Lung (tissue), 11 donors: ENCODE measurements at regions not wholly inside any gene's neighbourhood (a gene's known extent, or its start where the extent isn't known, plus 50 kb on each side); places are given as distances from the start of the nearest gene placed in this dataset.

Experiments
- ATAC-seq: fragments of 200-7000 bp; cut with Tn5 transposase; one replicate; pipeline ENCODE4 v1.9.1; 2020; ENCODE audit warnings: moderate number of reproducible peaks; ENCODE audit not compliant: insufficient read depth, low FRiP score
- DNase-seq, 3 donors: peaks; one replicate each; pipeline ENCODE4 v3.0.0-alpha.2; 2013 to 2017
- H3K27ac ChIP-seq, 2 donors: one replicate each; pipeline ENCODE4 v1.5.1; 2013; ENCODE audit warnings: mild to moderate bottlenecking in 2 of 2, moderate library complexity in 2 of 2, control low read depth in 1 of 2, inconsistent platforms in 1 of 2, low read depth in 1 of 2, low read length in 1 of 2
- H3K27me3 ChIP-seq, 3 donors: one replicate each; pipeline ENCODE4 v1.5.1; 2013; ENCODE audit warnings: low read length in 2 of 3; ENCODE audit not compliant: control insufficient read depth in 3 of 3, insufficient read depth in 3 of 3
- H3K36me3 ChIP-seq, 4 donors: one replicate each; pipeline ENCODE4 v1.5.1; 2013; ENCODE audit warnings: low read length in 4 of 4, mild to moderate bottlenecking in 1 of 4, moderate library complexity in 1 of 4; ENCODE audit not compliant: control insufficient read depth in 4 of 4, insufficient read depth in 4 of 4
- H3K4me1 ChIP-seq, 5 donors: one replicate each; pipeline ENCODE4 v1.5.1; 2013; ENCODE audit warnings: low read length in 5 of 5, mild to moderate bottlenecking in 2 of 5, moderate library complexity in 1 of 5; ENCODE audit not compliant: control insufficient read depth in 5 of 5, insufficient read depth in 5 of 5
- H3K4me3 ChIP-seq: one replicate; pipeline ENCODE4 v1.5.1; 2013; ENCODE audit warnings: mild to moderate bottlenecking, control low read depth, moderate library complexity
- H3K9ac ChIP-seq, 2 donors: one replicate each; pipeline ENCODE4 v1.5.1; 2013; ENCODE audit warnings: low read length in 2 of 2, control low read depth in 1 of 2; ENCODE audit not compliant: insufficient read depth in 1 of 2
- H3K9me3 ChIP-seq, 4 donors: one replicate each; pipeline ENCODE4 v1.5.1; 2013; ENCODE audit warnings: low read length in 3 of 4, mild to moderate bottlenecking in 1 of 4, moderate library complexity in 1 of 4; ENCODE audit not compliant: control insufficient read depth in 4 of 4, insufficient read depth in 3 of 4
- WGBS, 2 donors: extraction: QIAGEN DNeasy Blood & Tissue Kit; methylation state at CpG; one replicate each; pipeline ENCODE4 v1.1.7; 2013; 5-methylcytosine and 5-hydroxymethylcytosine counted together
- TF ChIP-seq, protein P1 (sequence below): IDR thresholded peaks from 2 replicates; pipeline ENCODE4 v1.5.1; 2012; ENCODE audit warnings: mild to moderate bottlenecking; ENCODE audit errors: control extremely low read depth, extremely low read depth
- donor health status: control.
- donor health status: control.
- donor health status: Bipolar disorder and iron deficiency.
- donor health status: healthy.
- donor health status: DM: yes; HTN: yes; CAD: no.

DNA sequence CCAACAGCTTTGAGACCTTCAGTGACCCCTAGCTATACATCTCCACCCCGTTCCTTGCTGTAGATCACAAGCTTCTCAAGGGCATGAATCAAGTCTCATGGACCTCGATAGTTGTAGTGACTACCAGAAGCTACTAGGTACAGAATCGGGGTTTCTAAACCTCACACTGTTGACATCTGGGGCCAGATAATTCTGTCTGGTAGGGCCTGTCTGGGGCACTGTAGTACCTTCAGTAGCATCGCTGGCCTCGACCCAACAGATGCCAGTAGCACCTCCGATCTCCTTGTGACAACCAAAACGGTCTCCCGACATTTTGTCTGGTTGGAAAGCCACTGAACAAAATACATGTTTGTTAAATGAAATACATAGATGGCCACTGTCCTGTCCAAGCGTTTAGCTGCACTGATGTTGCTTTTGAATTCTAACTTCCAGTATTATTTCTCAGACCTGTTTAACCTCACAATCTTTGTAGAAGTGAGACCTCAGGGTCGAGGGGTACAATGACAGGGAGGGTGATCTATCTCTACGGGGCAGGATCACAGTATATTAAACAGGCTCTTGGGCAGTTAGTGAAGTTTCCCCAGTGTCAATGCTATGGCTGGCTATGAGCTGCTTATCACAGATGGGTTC is 262.5 kb upstream of the IGF1R start:
- DNase-seq = no peak
- H3K27me3 ChIP-seq = peaks cover 0 to 2% (median 0%) of the 10 kb centered on the region in 3 donors
- TF ChIP-seq, protein P1, sequence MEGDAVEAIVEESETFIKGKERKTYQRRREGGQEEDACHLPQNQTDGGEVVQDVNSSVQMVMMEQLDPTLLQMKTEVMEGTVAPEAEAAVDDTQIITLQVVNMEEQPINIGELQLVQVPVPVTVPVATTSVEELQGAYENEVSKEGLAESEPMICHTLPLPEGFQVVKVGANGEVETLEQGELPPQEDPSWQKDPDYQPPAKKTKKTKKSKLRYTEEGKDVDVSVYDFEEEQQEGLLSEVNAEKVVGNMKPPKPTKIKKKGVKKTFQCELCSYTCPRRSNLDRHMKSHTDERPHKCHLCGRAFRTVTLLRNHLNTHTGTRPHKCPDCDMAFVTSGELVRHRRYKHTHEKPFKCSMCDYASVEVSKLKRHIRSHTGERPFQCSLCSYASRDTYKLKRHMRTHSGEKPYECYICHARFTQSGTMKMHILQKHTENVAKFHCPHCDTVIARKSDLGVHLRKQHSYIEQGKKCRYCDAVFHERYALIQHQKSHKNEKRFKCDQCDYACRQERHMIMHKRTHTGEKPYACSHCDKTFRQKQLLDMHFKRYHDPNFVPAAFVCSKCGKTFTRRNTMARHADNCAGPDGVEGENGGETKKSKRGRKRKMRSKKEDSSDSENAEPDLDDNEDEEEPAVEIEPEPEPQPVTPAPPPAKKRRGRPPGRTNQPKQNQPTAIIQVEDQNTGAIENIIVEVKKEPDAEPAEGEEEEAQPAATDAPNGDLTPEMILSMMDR = no peak
- WGBS, 2 donors = 85 to 87% methylated on average over 11 of the region's 11 CpGs
- no peak overlapping the region for H3K9ac ChIP-seq
- H3K36me3 ChIP-seq = no peaks in the 10 kb centered on the region
- H3K4me1 ChIP-seq = no peaks in the 10 kb centered on the region
- no peak overlapping the region for H3K27ac ChIP-seq
- ATAC-seq = no peak
- H3K4me3 ChIP-seq = no peak overlapping the region
- peaks cover 0 to 2% (median 0%) of the 10 kb centered on the region in 4 donors for H3K9me3 ChIP-seq

DNA sequence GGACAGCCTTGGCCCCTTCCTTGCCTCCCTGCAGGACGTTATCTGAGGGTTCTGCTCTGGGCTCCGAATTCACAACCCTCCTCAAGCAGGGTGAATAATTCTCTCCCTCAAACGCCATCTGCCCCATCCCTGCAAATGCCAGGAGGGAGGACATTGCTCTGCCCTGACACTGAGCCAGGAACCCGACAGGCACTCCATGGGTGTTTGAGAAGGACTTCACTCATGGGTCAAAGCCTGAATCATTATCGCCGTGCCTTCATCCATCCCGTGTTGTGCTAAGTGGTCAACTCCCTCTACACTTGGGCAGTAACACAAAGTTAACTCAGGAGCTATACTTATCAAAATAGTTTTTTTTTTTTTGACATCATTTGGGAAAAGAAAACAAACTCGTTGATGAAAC is 261.8 kb upstream of the IGF1R start:
- 71 to 86% methylated on average over 8 of the region's 8 CpGs for WGBS, 2 donors
- no peak for DNase-seq
- H3K4me3 ChIP-seq = no peak overlapping the region
- no peak overlapping the region for H3K9ac ChIP-seq
- no peaks in the 10 kb centered on the region for H3K4me1 ChIP-seq
- ATAC-seq = no peak
- no peaks in the 10 kb centered on the region for H3K36me3 ChIP-seq
- H3K9me3 ChIP-seq = peaks cover 0 to 5% (median 0%) of the 10 kb centered on the region in 4 donors
- no peak overlapping the region for H3K27ac ChIP-seq
- TF ChIP-seq, protein P1 = no peak
- no peaks in the 10 kb centered on the region for H3K27me3 ChIP-seq

DNA sequence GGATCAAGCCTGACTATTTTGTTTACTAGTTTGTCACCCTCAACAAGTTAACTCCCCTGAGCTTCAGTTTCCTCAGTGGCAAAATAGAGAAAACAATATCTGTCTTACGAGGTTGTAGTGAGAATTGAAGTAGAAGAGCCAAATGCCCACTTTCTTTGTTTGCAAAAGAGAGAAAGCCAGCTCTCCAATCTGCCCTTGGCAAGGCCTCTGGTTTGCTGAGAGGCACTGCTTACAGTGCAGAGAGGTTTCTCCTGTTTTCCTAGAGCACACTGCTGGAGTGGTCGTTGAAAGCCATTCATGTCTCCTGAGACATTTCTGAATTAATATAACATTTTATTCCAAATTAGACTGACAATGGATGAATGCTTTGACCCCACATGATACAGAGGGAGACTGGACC is 260.5 kb upstream of the IGF1R start:
- Histone ChIP-seq H3K4me3 (no peak overlapping the region), H3K4me1 (no peaks in the 10 kb centered on the region), H3K9ac (no peak overlapping the region), H3K36me3 (no peaks in the 10 kb centered on the region), H3K27ac (no peak overlapping the region), H3K9me3 (peaks cover 0 to 5% (median 0%) of the 10 kb centered on the region in 4 donors), H3K27me3 (no peaks in the 10 kb centered on the region)
- 52 to 79% methylated on average over 2 of the region's 2 CpGs for WGBS, 2 donors
- ATAC-seq = no peak
- TF ChIP-seq, protein P1 = no peak
- no peak for DNase-seq
